ENCODE measurements at regions not wholly inside any gene's neighbourhood (a gene's known extent, or its start where the extent isn't known, plus 50 kb on each side); places are given as distances from the start of the nearest gene placed in this dataset.

- TF ChIP-seq EZH2 (IDR thresholded peaks at IDR 0.05; ENCODE audit: low read length), result no peak
- no peak for TF ChIP-seq CTCF (optimal IDR thresholded peaks at IDR 0.05 in 1 of 3, IDR thresholded peaks at IDR 0.05 in 1 of 3, conservative IDR thresholded peaks at IDR 0.05 in 1 of 3; ENCODE audit: extremely low read depth in 1 of 3, insufficient read depth in 2 of 3, low read length in 3 of 3)
These were observed 356.3 kb upstream of the ISX start for GRCh38 chr22:34709641-34710040.

Measured in keratinocyte (primary cell).